ENCODE measurements at regions not wholly inside any gene's neighbourhood (a gene's known extent, or its start where the extent isn't known, plus 50 kb on each side); places are given as distances from the start of the nearest gene placed in this dataset.
"Not testable (repeated sequence)": the region's sequence is repeated elsewhere in the genome, so short reads cannot be mapped to it uniquely, and the experiment has no call there.

DNA sequence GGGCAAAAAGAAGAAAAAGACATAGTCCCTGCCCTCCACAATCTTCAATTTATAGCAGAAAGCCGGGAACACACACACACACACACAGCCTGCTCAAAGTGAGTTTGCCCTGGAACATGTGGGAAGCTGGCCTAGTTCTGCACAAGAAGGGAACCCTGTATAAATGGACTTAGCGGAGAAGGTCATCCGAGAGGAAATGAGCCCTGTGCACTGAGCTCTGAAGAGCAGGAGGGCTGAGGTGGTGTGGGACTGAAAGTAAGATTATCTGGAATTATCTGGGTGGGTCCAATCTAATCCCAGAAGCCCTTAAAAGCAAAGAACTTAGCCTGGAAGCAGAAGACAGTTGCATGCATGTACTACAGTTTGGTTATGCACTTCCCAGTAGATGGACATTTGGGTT lies 90.0 kb upstream of the CTSV start:
- 91 to 94% (median 92%) methylated on average over 3 of the region's 3 CpGs for WGBS, 3 donors
- no peak overlapping the region for H3K27ac ChIP-seq
- no peaks in the 10 kb centered on the region for H3K36me3 ChIP-seq
- no peaks in the 10 kb centered on the region for H3K9me3 ChIP-seq
- H3K27me3 ChIP-seq, result no peaks in the 10 kb centered on the region
- no peaks in the 10 kb centered on the region for H3K4me1 ChIP-seq (ENCODE audit: insufficient read depth)
- intact Hi-C loops (cut with DNase I), result no loop called here
- no peak for TF ChIP-seq POLR2A (IDR thresholded peaks at IDR 0.05)
- TF ChIP-seq EP300 (IDR thresholded peaks at IDR 0.05), result no peak
- H3K4me3 ChIP-seq, result no peak overlapping the region
- no peak for DNase-seq

DNA sequence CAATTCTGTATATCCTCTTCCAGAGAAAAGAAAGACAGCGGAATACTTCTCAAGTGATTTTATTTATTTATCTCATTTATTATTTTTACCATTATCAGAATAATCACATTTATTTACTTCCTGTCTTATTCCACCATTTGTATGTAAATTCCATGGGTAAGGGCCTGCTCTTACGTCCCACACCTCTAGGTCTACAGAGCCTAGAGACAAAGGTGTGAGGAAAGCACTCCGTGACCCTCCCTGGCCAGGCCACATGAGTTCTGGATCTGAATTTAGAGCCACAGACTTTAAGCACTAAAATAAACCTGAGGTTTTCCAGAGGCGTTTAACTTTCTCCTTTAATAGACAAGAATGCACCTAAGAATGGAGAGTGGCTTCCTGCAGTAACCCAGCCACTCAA lies 85.3 kb upstream of the CTSV start:
- no peaks in the 10 kb centered on the region for H3K27me3 ChIP-seq
- no peaks in the 10 kb centered on the region for H3K9me3 ChIP-seq
- no peak overlapping the region for H3K4me3 ChIP-seq
- H3K4me1 ChIP-seq (ENCODE audit: insufficient read depth), result no peaks in the 10 kb centered on the region
- no peak for DNase-seq
- intact Hi-C loops (cut with DNase I), result no loop called here
- TF ChIP-seq, protein P1, sequence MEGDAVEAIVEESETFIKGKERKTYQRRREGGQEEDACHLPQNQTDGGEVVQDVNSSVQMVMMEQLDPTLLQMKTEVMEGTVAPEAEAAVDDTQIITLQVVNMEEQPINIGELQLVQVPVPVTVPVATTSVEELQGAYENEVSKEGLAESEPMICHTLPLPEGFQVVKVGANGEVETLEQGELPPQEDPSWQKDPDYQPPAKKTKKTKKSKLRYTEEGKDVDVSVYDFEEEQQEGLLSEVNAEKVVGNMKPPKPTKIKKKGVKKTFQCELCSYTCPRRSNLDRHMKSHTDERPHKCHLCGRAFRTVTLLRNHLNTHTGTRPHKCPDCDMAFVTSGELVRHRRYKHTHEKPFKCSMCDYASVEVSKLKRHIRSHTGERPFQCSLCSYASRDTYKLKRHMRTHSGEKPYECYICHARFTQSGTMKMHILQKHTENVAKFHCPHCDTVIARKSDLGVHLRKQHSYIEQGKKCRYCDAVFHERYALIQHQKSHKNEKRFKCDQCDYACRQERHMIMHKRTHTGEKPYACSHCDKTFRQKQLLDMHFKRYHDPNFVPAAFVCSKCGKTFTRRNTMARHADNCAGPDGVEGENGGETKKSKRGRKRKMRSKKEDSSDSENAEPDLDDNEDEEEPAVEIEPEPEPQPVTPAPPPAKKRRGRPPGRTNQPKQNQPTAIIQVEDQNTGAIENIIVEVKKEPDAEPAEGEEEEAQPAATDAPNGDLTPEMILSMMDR (IDR thresholded peaks at IDR 0.05), result no peak
- TF ChIP-seq EP300 (IDR thresholded peaks at IDR 0.05), result no peak
- no peak overlapping the region for H3K27ac ChIP-seq
- WGBS, 3 donors, result 80 to 82% (median 82%) methylated on average over 4 of the region's 4 CpGs
- H3K36me3 ChIP-seq, result no peaks in the 10 kb centered on the region

DNA sequence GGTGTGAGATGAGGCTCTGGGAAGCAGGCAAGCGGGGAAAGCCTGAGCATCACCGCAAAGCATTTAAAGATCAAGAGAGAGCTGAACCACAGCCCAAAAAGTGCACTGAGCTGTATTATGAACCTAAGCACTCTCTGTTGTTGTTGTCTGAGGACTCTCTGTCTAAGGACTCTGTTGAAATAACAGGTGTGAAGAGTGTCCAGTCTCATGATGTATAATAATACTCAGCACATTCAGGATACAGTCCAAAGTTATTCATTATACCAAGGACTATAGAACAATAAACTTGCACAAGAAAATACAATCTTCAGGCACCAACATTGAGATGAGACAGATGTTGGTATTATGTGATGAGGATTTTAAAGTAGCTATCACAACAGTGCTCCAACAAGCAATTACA lies 71.8 kb upstream of the CTSV start:
- WGBS, 3 donors, result 91 to 95% (median 91%) methylated on average over 2 of the region's 2 CpGs
- no peaks in the 10 kb centered on the region for H3K4me1 ChIP-seq (ENCODE audit: insufficient read depth)
- no peak for TF ChIP-seq EP300 (IDR thresholded peaks at IDR 0.05)
- TF ChIP-seq POLR2A (IDR thresholded peaks at IDR 0.05), result no peak
- TF ChIP-seq, protein P1 (IDR thresholded peaks at IDR 0.05), result no peak
- no peaks in the 10 kb centered on the region for H3K9me3 ChIP-seq
- H3K27ac ChIP-seq, result no peak overlapping the region
- H3K36me3 ChIP-seq, result no peaks in the 10 kb centered on the region
- H3K27me3 ChIP-seq, result no peaks in the 10 kb centered on the region
- intact Hi-C loops (cut with DNase I), result no loop called here
- no peak for DNase-seq
- H3K4me3 ChIP-seq, result no peak overlapping the region

DNA sequence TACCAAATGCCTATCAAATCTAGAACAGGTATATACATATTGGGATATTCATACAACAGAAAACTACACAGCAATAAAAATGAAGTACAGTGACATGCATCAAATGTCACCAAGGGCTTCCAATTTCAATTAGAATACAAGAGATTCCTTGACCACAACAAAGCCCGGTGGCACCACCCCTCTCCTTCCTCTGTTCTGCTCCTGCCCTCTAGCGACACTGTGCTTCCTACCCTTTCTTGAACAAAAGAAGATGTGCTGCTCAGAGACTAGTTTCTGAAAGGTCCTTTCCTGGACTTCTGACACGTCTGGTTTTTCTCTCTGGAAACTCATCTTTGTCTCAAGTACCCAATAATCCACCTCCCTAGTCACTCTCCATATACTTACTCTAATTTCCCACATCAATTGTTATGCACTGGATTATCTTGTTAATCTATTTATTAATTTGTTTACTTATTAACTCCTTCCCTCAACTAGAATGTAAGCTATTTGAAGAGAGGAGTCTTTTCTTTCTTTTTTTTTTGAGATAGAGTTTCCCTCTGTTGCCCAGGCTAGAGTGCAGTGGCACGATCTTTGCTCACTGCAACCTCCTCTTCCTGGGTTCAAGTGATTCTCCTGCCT lies 70.4 kb upstream of the CTSV start:
- 24 to 29% (median 25%) methylated on average over 4 of the region's 4 CpGs for WGBS, 3 donors
- H3K4me1 ChIP-seq (ENCODE audit: insufficient read depth), result no peaks in the 10 kb centered on the region
- intact Hi-C loops (cut with DNase I), result no loop called here
- H3K9me3 ChIP-seq, result no peaks in the 10 kb centered on the region
- no peak for DNase-seq
- TF ChIP-seq POLR2A (IDR thresholded peaks at IDR 0.05), result no peak
- TF ChIP-seq, protein P1 (IDR thresholded peaks at IDR 0.05), result no peak
- no peak for TF ChIP-seq EP300 (IDR thresholded peaks at IDR 0.05)
- no peaks in the 10 kb centered on the region for H3K36me3 ChIP-seq
- H3K4me3 ChIP-seq, result no peak overlapping the region
- no peaks in the 10 kb centered on the region for H3K27me3 ChIP-seq
- no peak overlapping the region for H3K27ac ChIP-seq

DNA sequence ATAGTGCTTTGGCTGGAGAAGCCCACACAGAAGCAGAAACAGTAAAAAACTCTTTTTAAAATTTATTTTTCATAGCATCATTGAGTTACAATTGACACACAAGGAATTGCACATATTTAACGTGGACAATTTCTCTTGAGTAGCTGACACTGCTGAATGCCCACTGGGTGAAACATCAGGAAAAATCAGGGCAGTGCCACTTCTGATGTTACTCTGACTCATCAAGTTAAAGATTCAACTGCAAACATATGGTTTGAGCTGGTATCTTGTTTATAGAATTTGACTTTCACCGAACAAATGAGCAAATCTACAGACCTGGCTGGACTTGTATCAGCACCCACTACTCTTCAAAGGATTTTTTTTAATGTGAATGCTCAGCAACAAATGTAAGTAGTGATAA lies 66.3 kb upstream of the CTSV start:
- H3K27ac ChIP-seq; H3K4me3 ChIP-seq; H3K27me3 ChIP-seq; H3K9me3 ChIP-seq; intact Hi-C loops (cut with DNase I); H3K36me3 ChIP-seq; H3K4me1 ChIP-seq (ENCODE audit: insufficient read depth); DNase-seq: not testable (repeated sequence)
- 54 to 62% (median 57%) methylated on average over 2 of the region's 2 CpGs for WGBS, 3 donors

DNA sequence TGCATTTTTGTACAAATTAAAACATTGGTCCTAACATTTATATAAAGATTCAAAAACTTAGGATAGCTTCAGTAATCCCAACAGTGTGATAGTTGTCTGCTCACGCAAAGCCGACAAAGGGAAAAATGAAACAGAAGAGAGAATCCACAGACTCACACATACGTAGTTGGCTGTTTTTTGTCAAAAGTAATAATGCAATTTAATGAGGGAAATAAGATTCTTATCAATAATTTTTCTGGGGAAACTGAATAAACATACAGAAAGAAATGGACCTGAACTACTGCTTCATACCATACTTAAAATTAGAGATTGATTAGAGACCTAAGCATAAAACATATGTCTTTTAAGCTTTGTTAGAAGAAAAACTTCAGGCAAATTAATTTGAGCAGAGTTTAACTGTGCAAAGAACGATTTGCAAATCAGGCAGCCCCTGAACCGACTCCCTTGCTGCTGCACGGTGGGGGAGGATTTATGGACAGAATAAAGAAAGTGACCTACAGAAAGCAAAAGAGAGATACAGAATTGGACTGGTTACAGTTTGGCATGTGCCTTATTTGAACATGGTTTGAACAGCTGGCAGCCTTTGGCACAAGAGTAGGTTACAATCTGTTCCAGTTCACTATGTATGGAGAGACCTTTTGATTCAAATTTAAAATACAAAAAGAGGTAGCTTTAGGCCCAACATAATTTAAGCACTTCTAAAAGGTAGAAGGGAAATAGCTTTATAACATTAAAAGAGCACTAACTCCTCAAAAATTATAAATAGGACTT lies 64.9 kb upstream of the CTSV start:
- H3K4me1 ChIP-seq (ENCODE audit: insufficient read depth); H3K27ac ChIP-seq; DNase-seq; H3K9me3 ChIP-seq; H3K4me3 ChIP-seq; intact Hi-C loops (cut with DNase I); H3K27me3 ChIP-seq; H3K36me3 ChIP-seq: not testable (repeated sequence)
- 44 to 49% (median 46%) methylated on average over 6 of the region's 6 CpGs for WGBS, 3 donors

DNA sequence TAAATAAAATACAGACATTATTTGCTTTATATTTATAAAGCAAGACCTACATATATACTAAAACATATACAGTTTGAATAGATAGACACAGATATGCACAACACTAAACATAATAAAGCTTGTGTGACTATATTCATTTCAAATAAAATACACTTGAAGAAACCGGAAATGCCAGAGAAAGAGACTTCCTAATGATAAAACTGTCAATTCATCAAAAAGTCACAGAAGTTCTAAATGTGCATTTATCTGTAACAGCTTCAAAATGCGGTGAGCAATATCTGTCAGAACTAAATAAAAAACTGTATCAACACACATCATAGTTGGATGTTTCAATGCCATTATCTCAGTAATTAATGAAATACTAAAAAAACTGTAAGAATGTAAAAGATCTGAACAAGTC lies 60.6 kb upstream of the CTSV start:
- H3K36me3 ChIP-seq; DNase-seq; H3K27me3 ChIP-seq; H3K9me3 ChIP-seq; H3K4me1 ChIP-seq (ENCODE audit: insufficient read depth); intact Hi-C loops (cut with DNase I); H3K4me3 ChIP-seq; H3K27ac ChIP-seq: not testable (repeated sequence)
- 78 to 88% (median 80%) methylated on average over 2 of the region's 2 CpGs for WGBS, 3 donors
